Activated CD8-positive, alpha-beta memory T cell treated with anti-CD3 and anti-CD28 coated beads, Interleukin-2, amount 50 U/mL, for 1 hour (primary cell): ENCODE measurements at regions not wholly inside any gene's neighbourhood (a gene's known extent, or its start where the extent isn't known, plus 50 kb on each side); places are given as distances from the start of the nearest gene placed in this dataset.

Experiments used
- DNase-seq: peaks from one replicate; pipeline ENCODE4 v3.0.0-alpha.2; 2020; ENCODE audit errors: extremely low read depth

- no peak for DNase-seq
These were observed 193.3 kb downstream of the HERPUD2 start for GRCh38 chr7:35501681-35502080.

DNA sequence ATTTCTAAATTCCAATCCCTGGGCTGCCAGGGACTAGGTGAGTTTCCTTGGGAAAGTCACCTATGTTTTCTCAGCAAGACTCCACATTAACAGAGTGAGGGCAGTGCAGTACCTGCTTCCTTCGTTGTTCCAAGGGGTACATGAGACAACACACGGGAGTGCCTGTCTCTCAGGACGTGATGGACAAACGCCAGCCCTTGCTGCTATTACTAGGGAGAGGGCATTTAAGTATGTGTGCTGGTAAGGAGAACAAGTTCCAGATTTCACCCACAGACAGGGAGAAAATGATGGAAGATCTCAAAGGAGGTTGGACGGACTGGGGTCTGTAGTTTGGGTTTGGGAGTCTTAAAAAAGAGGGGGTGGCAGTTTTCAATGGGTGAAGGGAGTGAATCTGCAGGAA lies 195.7 kb downstream of the HERPUD2 start:
- no peak for DNase-seq

- DNase-seq = no peak
These were observed 196.5 kb downstream of the HERPUD2 start for GRCh38 chr7:35498416-35498815.

- no peak for DNase-seq
These were observed 199.1 kb downstream of the HERPUD2 start for GRCh38 chr7:35495844-35496243.

DNA sequence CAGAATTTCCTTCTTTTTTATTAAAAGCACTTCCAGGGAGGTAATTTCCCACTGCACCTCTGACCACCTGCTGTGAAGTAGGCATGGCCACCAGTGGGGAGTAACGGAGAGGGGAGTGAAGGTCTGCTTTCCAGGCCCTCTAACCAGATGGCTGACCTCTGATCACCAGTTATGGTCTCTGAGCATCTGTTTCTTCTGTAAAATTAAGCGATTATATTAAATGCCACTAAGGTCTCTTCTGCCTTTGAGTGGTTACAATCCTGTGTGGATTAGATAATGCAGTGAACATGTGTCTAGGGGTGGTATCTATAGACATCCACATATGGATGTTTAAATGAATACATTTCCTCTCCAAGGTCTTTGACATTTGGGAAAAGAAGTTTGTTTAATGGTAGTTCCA lies 199.6 kb downstream of the HERPUD2 start:
- no peak for DNase-seq

- DNase-seq = no peak
These were observed 200.5 kb downstream of the HERPUD2 start for GRCh38 chr7:35494407-35494806.

- no peak for DNase-seq
These were observed 202.3 kb downstream of the HERPUD2 start for GRCh38 chr7:35492451-35493175.

- no peak for DNase-seq
These were observed 203.7 kb downstream of the HERPUD2 start for GRCh38 chr7:35491233-35491632.

- no peak for DNase-seq
These were observed 207.1 kb downstream of the HERPUD2 start for GRCh38 chr7:35487841-35488240.

DNA sequence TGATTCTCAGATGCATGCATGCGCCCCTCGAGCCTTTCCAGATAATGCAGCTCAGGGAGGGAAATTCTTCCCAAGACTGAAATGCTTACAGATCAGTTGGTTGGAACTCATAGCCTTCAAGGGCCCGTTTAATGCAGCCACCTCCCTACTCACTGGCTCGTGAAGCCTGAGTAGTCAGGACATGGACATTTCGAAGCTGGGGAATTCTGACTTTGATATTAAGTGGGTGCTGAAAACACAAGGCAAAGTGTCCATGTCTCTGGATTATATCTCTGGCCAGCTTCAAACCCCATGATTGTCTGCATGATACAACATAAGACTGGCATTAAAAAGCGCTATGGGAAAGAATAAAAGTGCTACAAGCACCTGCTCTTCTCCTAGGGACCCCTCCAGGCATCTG lies 207.5 kb downstream of the HERPUD2 start:
- no peak for DNase-seq

DNA sequence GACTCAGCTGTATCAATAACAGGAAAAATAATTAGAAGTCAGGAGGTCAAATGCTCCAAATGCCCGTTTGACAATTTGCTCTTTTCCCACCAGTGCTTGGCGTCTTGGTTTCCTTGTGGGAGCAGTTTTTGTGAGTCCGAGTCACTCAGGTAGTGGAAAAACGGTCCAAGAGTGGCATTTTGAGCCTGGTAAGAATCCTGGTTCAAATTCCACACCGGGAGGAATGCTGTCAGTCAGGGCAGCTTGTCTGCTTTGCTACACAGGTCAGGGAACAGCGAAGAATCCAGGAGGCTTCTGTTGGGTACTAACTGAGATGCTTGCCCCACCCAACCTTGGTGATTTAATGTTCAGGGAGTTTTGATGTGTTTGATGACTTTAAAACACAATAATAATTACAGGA lies 209.5 kb downstream of the HERPUD2 start:
- no peak for DNase-seq

DNA sequence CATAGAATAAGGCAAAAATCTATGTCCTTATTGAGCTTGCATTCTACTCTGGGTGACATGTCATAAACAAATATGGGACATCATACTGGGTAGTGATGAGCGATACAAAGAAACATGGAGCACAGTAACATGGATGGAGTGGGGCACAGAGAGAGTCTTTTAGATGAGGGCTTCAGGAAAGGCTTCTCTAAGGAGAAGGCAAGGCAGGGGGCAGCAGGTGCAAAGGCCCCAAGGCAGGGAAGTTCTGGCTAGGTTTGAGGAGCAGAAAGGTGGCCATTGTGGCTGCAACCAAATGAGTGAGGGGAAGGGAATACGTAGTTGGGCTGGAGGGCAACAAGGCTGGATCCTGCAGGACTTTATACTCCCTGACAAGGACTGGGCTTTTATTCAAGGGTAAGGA lies 211.4 kb downstream of the HERPUD2 start:
- no peak for DNase-seq

DNA sequence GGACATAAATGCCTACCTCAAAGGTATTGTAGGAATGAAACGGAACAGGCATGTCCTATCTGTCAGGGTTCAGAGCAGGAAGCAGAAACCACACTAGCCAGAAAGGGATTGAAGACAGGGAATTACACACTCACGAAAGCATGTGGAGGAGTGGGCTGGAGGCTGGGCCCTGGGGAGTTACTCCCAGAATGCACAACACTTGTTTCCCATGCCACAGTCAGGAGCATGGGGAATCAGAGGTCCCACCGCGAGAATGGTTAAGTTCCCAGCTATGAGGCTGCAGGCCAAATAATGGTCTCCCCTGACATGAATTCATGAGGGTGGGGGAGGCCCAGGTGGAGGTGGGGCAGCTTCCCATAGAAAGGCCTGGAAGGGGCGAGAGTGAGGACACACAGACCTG lies 212.7 kb downstream of the HERPUD2 start:
- no peak for DNase-seq

- DNase-seq = no peak
These were observed 214.1 kb downstream of the HERPUD2 start for GRCh38 chr7:35480806-35481205.

GRCh38 chr7:35477609-35478008 lies 217.3 kb downstream of the HERPUD2 start:
- DNase-seq = no peak

DNA sequence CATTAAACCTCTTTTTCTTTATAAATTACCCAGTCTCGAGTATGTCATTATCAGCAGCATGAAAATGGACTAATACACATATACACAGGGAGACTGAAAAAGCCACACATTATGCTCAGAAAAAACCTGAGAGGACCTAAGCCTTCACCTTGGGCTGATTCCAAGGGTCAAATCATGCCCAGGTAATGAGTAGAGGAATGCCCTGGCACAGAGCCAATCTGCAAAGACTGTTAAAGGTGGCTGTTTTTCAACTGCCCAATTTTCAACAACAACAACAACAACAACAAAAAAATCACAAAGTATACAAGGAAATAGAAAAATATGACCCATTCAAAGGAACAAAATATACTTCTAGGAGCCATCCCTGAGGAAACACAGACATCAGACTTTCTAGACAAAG lies 220.2 kb upstream of the TBX20 start:
- DNase-seq = no peak

DNA sequence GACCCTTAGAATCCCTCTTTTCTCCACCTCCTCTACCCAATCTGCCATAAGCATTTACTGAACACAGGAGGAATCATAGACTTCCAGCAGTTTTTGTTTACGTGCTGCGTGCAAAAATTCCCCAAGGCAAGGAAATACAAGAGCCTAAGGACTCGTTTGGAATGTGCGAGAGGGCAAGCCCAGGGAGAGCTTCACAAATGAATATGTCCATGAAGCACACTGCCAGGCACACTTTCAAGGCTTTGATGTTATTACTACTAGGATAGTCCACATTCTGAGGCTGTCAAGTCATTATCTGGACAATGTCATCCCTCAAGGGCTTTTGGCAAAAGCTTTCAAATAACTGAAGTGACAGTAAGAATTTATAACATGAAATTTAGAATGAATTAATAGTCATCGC lies 214.7 kb upstream of the TBX20 start:
- DNase-seq = no peak

GRCh38 chr7:35467456-35467978 lies 213.6 kb upstream of the TBX20 start:
- DNase-seq = no peak

- no peak for DNase-seq
These were observed 212.0 kb upstream of the TBX20 start for GRCh38 chr7:35465791-35466336.

GRCh38 chr7:35463751-35464150 lies 209.9 kb upstream of the TBX20 start:
- no peak for DNase-seq

DNA sequence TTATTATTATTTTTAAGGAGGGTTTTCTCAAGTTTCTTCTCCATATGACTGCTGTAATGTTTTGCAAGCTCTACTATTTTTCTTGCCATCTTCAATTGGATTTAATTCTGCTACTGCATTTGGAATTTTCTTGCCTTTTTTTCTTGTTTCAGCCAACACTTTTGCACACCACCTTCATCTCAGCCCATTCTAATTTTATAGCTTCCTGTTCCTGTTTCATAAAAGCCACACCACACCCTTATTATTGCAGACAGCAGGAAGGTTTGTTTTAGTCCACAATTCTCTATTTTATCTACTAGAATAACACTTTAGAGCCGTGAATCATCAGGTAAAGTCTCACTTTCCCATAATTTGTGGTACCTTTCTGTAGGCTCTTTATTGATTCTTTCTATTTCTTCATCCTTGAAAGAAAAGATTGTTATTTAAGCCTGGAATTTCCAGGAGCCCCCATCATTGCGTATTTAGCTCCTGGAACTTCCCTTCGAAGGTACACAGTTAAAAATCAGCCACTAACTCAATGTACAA lies 209.3 kb upstream of the TBX20 start:
- no peak for DNase-seq

GRCh38 chr7:35454575-35455385 lies 200.9 kb upstream of the TBX20 start:
- no peak for DNase-seq
